Right cardiac atrium (tissue), 5 donors: ENCODE measurements at regions not wholly inside any gene's neighbourhood (a gene's known extent, or its start where the extent isn't known, plus 50 kb on each side); places are given as distances from the start of the nearest gene placed in this dataset.

Experiments
- ATAC-seq, 2 donors: fragments of 200-7000 bp; cut with Tn5 transposase; one replicate each; pipeline versions ENCODE4 v1.8.0 to v1.9.1; 2020; ENCODE audit warnings: moderate library complexity in 2 of 2, mild to moderate bottlenecking in 1 of 2
- DNase-seq, 3 donors: peaks; one replicate each; pipeline ENCODE4 v3.0.0-alpha.2; 2020
- H3K27ac ChIP-seq: one replicate; pipeline ENCODE4 v1.5.1; 2013; ENCODE audit warnings: mild to moderate bottlenecking, low read length, control low read depth, moderate library complexity
- H3K27me3 ChIP-seq: one replicate; pipeline ENCODE4 v1.6.1; 2013; ENCODE audit not compliant: control insufficient read depth, insufficient read depth
- H3K4me1 ChIP-seq: one replicate; pipeline ENCODE4 v1.6.1; 2013; ENCODE audit warnings: low read length; ENCODE audit not compliant: control insufficient read depth, insufficient read depth
- H3K4me3 ChIP-seq: one replicate; pipeline ENCODE4 v1.5.1; 2013; ENCODE audit warnings: low read length, control low read depth
- H3K9me3 ChIP-seq: one replicate; pipeline ENCODE4 v1.6.1; 2013; ENCODE audit warnings: low read length; ENCODE audit not compliant: control insufficient read depth
- whole genome bisulfite sequencing: extraction: QIAGEN DNeasy Blood & Tissue Kit; methylation state at CpG from one replicate; pipeline ENCODE4 v1.1.7; 2013; 5-methylcytosine and 5-hydroxymethylcytosine counted together
- intact Hi-C, 4 donors: fragments of 100-400 bp; cut with DNase I; formaldehyde crosslinking; loops; one replicate each; pipeline versions ENCODE4 v1.11.0 to v1.14.0; 2022 to 2023
- donor health status: healthy with polysubstance abuse.
- donor health status: DM: no; HTN: yes; CAD: no.
- donor health status: DM: no; HTN: no; CAD: no.
- donor health status: DM: no; HTN: yes; CAD: no; lungs with severe emphysema.
- donor health status: DM: yes; HTN: yes; CAD: no.

GRCh38 chr18:28607991-28608390, 431.1 kb upstream of the CDH2 start:
- Histone ChIP-seq H3K4me3 (no peak overlapping the region), H3K4me1 (no peaks in the 10 kb centered on the region), H3K27me3 (no peaks in the 10 kb centered on the region), H3K9me3 (no peaks in the 10 kb centered on the region), H3K27ac (no peak overlapping the region)
- DNase-seq (no peak), ATAC-seq (no peak)
- intact Hi-C loops, result no loop called here
- WGBS, result 28% methylated on average over 1 of the region's 1 CpG

- ATAC-seq (no peak), DNase-seq (no peak)
- intact Hi-C loops, result no loop called here
- no peak overlapping the region for H3K4me3 ChIP-seq
- WGBS, result 34% methylated on average over 2 of the region's 2 CpGs
- H3K27ac ChIP-seq, result no peak overlapping the region
- no peaks in the 10 kb centered on the region for H3K27me3 ChIP-seq
- H3K4me1 ChIP-seq, result no peaks in the 10 kb centered on the region
- H3K9me3 ChIP-seq, result no peaks in the 10 kb centered on the region
These were observed 429.8 kb upstream of the CDH2 start for GRCh38 chr18:28606686-28607085.

- DNase-seq (no peak), ATAC-seq (no peak)
- intact Hi-C loops, result no loop called here
- no peaks in the 10 kb centered on the region for H3K4me1 ChIP-seq
- no peaks in the 10 kb centered on the region for H3K27me3 ChIP-seq
- H3K4me3 ChIP-seq, result no peak overlapping the region
- no peak overlapping the region for H3K27ac ChIP-seq
- no peaks in the 10 kb centered on the region for H3K9me3 ChIP-seq
These were observed 425.5 kb upstream of the CDH2 start for GRCh38 chr18:28602391-28602790.

GRCh38 chr18:28594034-28594433, 417.1 kb upstream of the CDH2 start:
- no peak for DNase-seq
- 78% methylated on average over 4 of the region's 4 CpGs for WGBS
- no peaks in the 10 kb centered on the region for H3K27me3 ChIP-seq

GRCh38 chr18:28588884-28589549, 412.1 kb upstream of the CDH2 start:
- ATAC-seq (no peak), DNase-seq (no peak)
- WGBS, result 85% methylated on average over 1 of the region's 1 CpG
- Histone ChIP-seq H3K27me3 (no peaks in the 10 kb centered on the region), H3K4me1 (no peaks in the 10 kb centered on the region), H3K4me3 (no peak overlapping the region), H3K27ac (no peak overlapping the region), H3K9me3 (no peaks in the 10 kb centered on the region)
- intact Hi-C loops, result no loop called here

More at GRCh38 chr18:28594034-28594433, 417.1 kb upstream of the CDH2 start:
- ATAC-seq, result no peak
- Histone ChIP-seq H3K9me3 (no peaks in the 10 kb centered on the region), H3K4me3 (no peak overlapping the region), H3K4me1 (no peaks in the 10 kb centered on the region), H3K27ac (no peak overlapping the region)
- intact Hi-C loops, result no loop called here

GRCh38 chr18:28584731-28585130, 407.8 kb upstream of the CDH2 start:
- Histone ChIP-seq H3K4me1 (no peaks in the 10 kb centered on the region), H3K27ac (no peak overlapping the region), H3K9me3 (no peaks in the 10 kb centered on the region), H3K4me3 (no peak overlapping the region), H3K27me3 (no peaks in the 10 kb centered on the region)
- WGBS, result 70% methylated on average over 5 of the region's 5 CpGs
- DNase-seq (no peak), ATAC-seq (no peak)
- intact Hi-C loops, result no loop called here

- intact Hi-C loops, result no loop called here
These were observed 405.8 kb upstream of the CDH2 start for GRCh38 chr18:28582724-28583123.

GRCh38 chr18:28581521-28582071, 404.7 kb upstream of the CDH2 start:
- Histone ChIP-seq H3K4me1 (no peaks in the 10 kb centered on the region), H3K9me3 (no peaks in the 10 kb centered on the region), H3K27ac (no peak overlapping the region), H3K4me3 (no peak overlapping the region), H3K27me3 (no peaks in the 10 kb centered on the region)
- intact Hi-C loops, result no loop called here
- DNase-seq, result no peak
- WGBS, result 73% methylated on average over 4 of the region's 4 CpGs
- no peak for ATAC-seq

More at GRCh38 chr18:28582724-28583123, 405.8 kb upstream of the CDH2 start:
- H3K9me3 ChIP-seq, result no peaks in the 10 kb centered on the region
- no peaks in the 10 kb centered on the region for H3K4me1 ChIP-seq
- WGBS, result 96% methylated on average over 2 of the region's 2 CpGs
- no peak overlapping the region for H3K27ac ChIP-seq
- no peaks in the 10 kb centered on the region for H3K27me3 ChIP-seq
- ATAC-seq (no peak), DNase-seq (no peak)
- no peak overlapping the region for H3K4me3 ChIP-seq

GRCh38 chr18:28576941-28577340, 400.0 kb upstream of the CDH2 start:
- DNase-seq, result no peak
- intact Hi-C loops, result no loop called here
- Histone ChIP-seq H3K27ac (no peak overlapping the region), H3K4me3 (no peak overlapping the region), H3K27me3 (no peaks in the 10 kb centered on the region), H3K4me1 (no peaks in the 10 kb centered on the region), H3K9me3 (no peaks in the 10 kb centered on the region)
- WGBS, result 77% methylated on average over 3 of the region's 3 CpGs
- no peak for ATAC-seq

- Histone ChIP-seq H3K27me3 (no peaks in the 10 kb centered on the region), H3K4me3 (no peak overlapping the region), H3K27ac (no peak overlapping the region), H3K9me3 (no peaks in the 10 kb centered on the region), H3K4me1 (no peaks in the 10 kb centered on the region)
- intact Hi-C loops, result no loop called here
- no peak for DNase-seq
- 89% methylated on average over 3 of the region's 3 CpGs for WGBS
- ATAC-seq, result no peak
These were observed 398.2 kb upstream of the CDH2 start for GRCh38 chr18:28575123-28575522.

- 76% methylated on average over 1 of the region's 1 CpG for WGBS
- no peak for ATAC-seq
- Histone ChIP-seq H3K4me3 (no peak overlapping the region), H3K27me3 (no peaks in the 10 kb centered on the region), H3K27ac (no peak overlapping the region), H3K4me1 (no peaks in the 10 kb centered on the region), H3K9me3 (no peaks in the 10 kb centered on the region)
- intact Hi-C loops, result no loop called here
- DNase-seq, result no peak
These were observed 397.2 kb upstream of the CDH2 start for GRCh38 chr18:28574175-28574574.

GRCh38 chr18:28571929-28572328, 395.0 kb upstream of the CDH2 start:
- intact Hi-C loops, result no loop called here
- no peak overlapping the region for H3K4me3 ChIP-seq
- no peak overlapping the region for H3K27ac ChIP-seq
- H3K9me3 ChIP-seq, result no peaks in the 10 kb centered on the region
- no peaks in the 10 kb centered on the region for H3K27me3 ChIP-seq
- no peak for DNase-seq
- WGBS, result 75% methylated on average over 2 of the region's 2 CpGs
- ATAC-seq, result no peak
- no peaks in the 10 kb centered on the region for H3K4me1 ChIP-seq
